K562 (cell line): ENCODE measurements at regions not wholly inside any gene's neighbourhood (a gene's known extent, or its start where the extent isn't known, plus 50 kb on each side); places are given as distances from the start of the nearest gene placed in this dataset.

Experiments used
- ATAC-seq: fragments of 200-7000 bp; cut with Tn5 transposase; 3 replicates; pipeline ENCODE4 v1.9.1; 2020; ENCODE audit warnings: moderate library complexity
- BruUV-seq: library from RNA; stranded (reverse); fragments of 400-500 nt; replicated peaks from 2 replicates; lab custom pipeline; 2021; lab: Mats Ljungman, UMichigan
- CTCF ChIA-PET: fragments of 300-600 bp; formaldehyde crosslinking; extraction: SDS; loops from one replicate; lab custom pipeline; 2021; ENCODE audit warnings: low intra/inter-chr PET ratio; lab: Yijun Ruan, JAX
- POLR2A ChIA-PET: fragments of 300-600, 350-650 bp; sonication (Branson Sonifier 250); formaldehyde crosslinking; extraction: SDS; loops from one replicate; lab custom pipeline; 2021; ENCODE audit warnings: antibody characterized with exemption, inconsistent platforms; lab: Yijun Ruan, JAX
- DNase-seq, 4 experiments: peaks; one replicate each; pipeline versions ENCODE4 v3.0.0 to v3.0.0-alpha.2; 2011 to 2018; ENCODE audit warnings: low spot score in 3 of 4, mixed read lengths in 3 of 4; ENCODE audit errors: extremely low read depth in 1 of 4
- FAIRE-seq: peaks from 2 replicates; lab custom pipeline; 2011; peaks lifted over from hg19 to GRCh38; lab: Jason Lieb, UNC
- H2AFZ ChIP-seq: 2 replicates; pipeline ENCODE4 v1.6.0; 2011; ENCODE audit warnings: low read depth, low read length, control low read depth, inconsistent platforms
- H3K27ac ChIP-seq: fragments of 200-600 bp; 3 replicates; pipeline ENCODE4 v1.8.0; 2011; ENCODE audit warnings: low read depth, mild to moderate bottlenecking, control low read depth, inconsistent platforms, low read length, moderate library complexity, mixed read lengths; ENCODE audit errors: extremely low read depth
- H3K27me3 ChIP-seq, 2 experiments: fragments of 300-600 bp in 1 of 2; 2 replicates in 1 of 2; 3 replicates in 1 of 2; pipeline versions ENCODE4 v1.6.0 to v1.8.0; 2011; ENCODE audit warnings: inconsistent platforms in 2 of 2, low read length in 2 of 2, mild to moderate bottlenecking in 1 of 2, mixed read lengths in 1 of 2, moderate library complexity in 1 of 2; ENCODE audit not compliant: control insufficient read depth in 2 of 2, insufficient read depth in 2 of 2
- H3K36me3 ChIP-seq: fragments of 300-600 bp; 3 replicates; pipeline ENCODE4 v1.8.0; 2011; ENCODE audit warnings: mild to moderate bottlenecking, low read length, inconsistent platforms; ENCODE audit not compliant: control insufficient read depth, insufficient read depth
- H3K4me1 ChIP-seq, 2 experiments: fragments of 200-600 bp in 1 of 2; replicated peaks in 1 of 2; 2 replicates in 1 of 2; 3 replicates in 1 of 2; pipeline versions ENCODE4 v1.5.1 to v1.8.0; 2011; ENCODE audit warnings: inconsistent platforms in 2 of 2, low read length in 2 of 2, mild to moderate bottlenecking in 1 of 2, mixed read lengths in 1 of 2, moderate library complexity in 1 of 2; ENCODE audit not compliant: control insufficient read depth in 2 of 2, insufficient read depth in 2 of 2
- H3K4me2 ChIP-seq: 2 replicates; pipeline ENCODE4 v1.6.1; 2011; ENCODE audit warnings: low read length, control low read depth, inconsistent platforms, mixed read lengths; ENCODE audit not compliant: insufficient read depth
- H3K4me3 ChIP-seq: fragments of 200-600 bp; sonication (generic), shearing (Covaris generic); 2 replicates; pipeline ENCODE4 v1.5.1; 2016; ENCODE audit warnings: control low read depth, inconsistent platforms
- H3K79me2 ChIP-seq: fragments of 200-600 bp; 3 replicates; pipeline ENCODE4 v1.8.0; 2011; ENCODE audit warnings: low read length, inconsistent platforms; ENCODE audit not compliant: control insufficient read depth, insufficient read depth
- H3K9ac ChIP-seq, 2 experiments: 2 replicates each; pipeline versions ENCODE4 v1.6.0 to v1.6.1; 2011; ENCODE audit warnings: low read depth in 2 of 2, low read length in 2 of 2, control low read depth in 1 of 2, inconsistent platforms in 1 of 2, mild to moderate bottlenecking in 1 of 2, mixed read lengths in 1 of 2; ENCODE audit not compliant: insufficient read depth in 1 of 2
- H3K9me1 ChIP-seq: one replicate; pipeline ENCODE4 v1.6.0; 2011; ENCODE audit warnings: inconsistent platforms, mild to moderate bottlenecking, low read length, moderate library complexity; ENCODE audit not compliant: control insufficient read depth, insufficient read depth
- H3K9me3 ChIP-seq: replicated peaks from 2 replicates; pipeline ENCODE4 v1.5.1; 2011; ENCODE audit warnings: low read depth, low read length, inconsistent platforms; ENCODE audit not compliant: control insufficient read depth, insufficient read depth
- H4K20me1 ChIP-seq: replicated peaks from 2 replicates; pipeline ENCODE4 v1.6.1; 2011; ENCODE audit warnings: low read length, inconsistent platforms, mixed read lengths; ENCODE audit not compliant: control insufficient read depth, insufficient read depth
- CHD4 ChIP-seq: fragments of 200-600 bp; sonication (generic); IDR thresholded peaks from 3 replicates; pipeline ENCODE4 v1.6.1; 2012; ENCODE audit warnings: low read depth, mild to moderate bottlenecking, mixed read lengths, low read length, inconsistent platforms; ENCODE audit not compliant: insufficient read depth, insufficient replicate concordance, poor library complexity, severe bottlenecking
- HOMEZ ChIP-seq: fragments of 250-450 bp; sonication (Bioruptor Pico); IDR thresholded peaks from 2 replicates; pipeline ENCODE4 v1.4.0; 2020; ENCODE audit warnings: mild to moderate bottlenecking, moderate library complexity
- KAT7 ChIP-seq: sonication (generic); formaldehyde crosslinking; IDR thresholded peaks from 2 replicates; pipeline ENCODE4 v1.8.0; 2022; ENCODE audit warnings: missing genetic modification reagents, mild to moderate bottlenecking, borderline replicate concordance
- LEF1 ChIP-seq: fragments of 450-650 bp; IDR thresholded peaks from 2 replicates; pipeline ENCODE4 v1.6.1; 2016; ENCODE audit warnings: mild to moderate bottlenecking
- MCM7 ChIP-seq, 2 experiments: fragments of 450-650 bp; IDR thresholded peaks; 2 replicates each; pipeline ENCODE4 v1.6.1; 2016 to 2018
- MGA ChIP-seq: fragments of 450-650 bp; IDR thresholded peaks from 2 replicates; pipeline ENCODE4 v1.6.1; 2016; ENCODE audit warnings: mild to moderate bottlenecking, moderate library complexity
- NCOA2 ChIP-seq, 2 experiments: fragments of 450-650 bp; IDR thresholded peaks; 2 replicates each; pipeline ENCODE4 v1.6.1; 2018; ENCODE audit warnings: mild to moderate bottlenecking in 2 of 2, moderate library complexity in 1 of 2; ENCODE audit not compliant: partially characterized antibody in 2 of 2
- NFE2 ChIP-seq: IDR thresholded peaks from 2 replicates; pipeline ENCODE4 v1.6.1; 2014; ENCODE audit warnings: antibody characterized with exemption, low read depth
- PHF21A ChIP-seq: fragments of 450-650 bp; IDR thresholded peaks from 2 replicates; pipeline ENCODE4 v1.6.1; 2017; ENCODE audit warnings: low read depth, borderline replicate concordance
- ZC3H4 ChIP-seq: sonication (generic); formaldehyde crosslinking; IDR thresholded peaks from 2 replicates; pipeline ENCODE4 v1.9.0; 2021; ENCODE audit warnings: missing genetic modification reagents, borderline replicate concordance
- ZNF274 ChIP-seq: IDR thresholded peaks from 2 replicates; pipeline ENCODE4 v1.6.1; 2011; ENCODE audit warnings: low read depth, mild to moderate bottlenecking, low read length, moderate library complexity, borderline replicate concordance
- WGBS: fragments of 100-300 bp; shearing (Covaris generic); methylation state at CpG from one replicate; pipeline ENCODE4 v1.1.6; 2016; ENCODE audit warnings: low coverage, mixed read lengths; ENCODE audit not compliant: insufficient coverage; ENCODE audit errors: missing lambda C conversion rate; 5-methylcytosine and 5-hydroxymethylcytosine counted together
- in situ Hi-C: fragments of 300-500 bp; cut with MboI; formaldehyde crosslinking; loops from 4 replicates; pipeline ENCODE4 v1.15.0; 2018; ENCODE audit warnings: inconsistent platforms, mixed read lengths
- intact Hi-C: fragments of 100-400 bp; cut with micrococcal nuclease; formaldehyde crosslinking; loops from 2 replicates; pipeline ENCODE4 v1.14.2; 2022

GRCh38 chr10:117729156-117729555 is 186.6 kb downstream of the EMX2 start:
- H3K4me1 ChIP-seq, result no peaks in the 10 kb centered on the region
- H3K4me2 ChIP-seq, result no peak overlapping the region
- 0% methylated on average over 4 of the region's 4 CpGs for WGBS
- DNase-seq, result no peak
- H3K4me3 ChIP-seq, result no peak overlapping the region
- H3K79me2 ChIP-seq, result no peaks in the 10 kb centered on the region
- H3K9ac ChIP-seq, result no peak overlapping the region
- H2AFZ ChIP-seq, result no peak overlapping the region
- in situ Hi-C loops (no loop called here), intact Hi-C loops (no loop called here)
- ATAC-seq, result no peak
- FAIRE-seq, result no peak
- H3K9me3 ChIP-seq, result no peaks in the 10 kb centered on the region
- H3K9me1 ChIP-seq, result no peaks in the 10 kb centered on the region
- H4K20me1 ChIP-seq, result no peaks in the 10 kb centered on the region
- no TSS peak for BruUV-seq
- ChIA-PET POLR2A (no interaction called here), CTCF (no interaction called here)
- no peak overlapping the region for H3K27ac ChIP-seq
- H3K36me3 ChIP-seq, result no peaks in the 10 kb centered on the region
- peaks cover 0 to 11% of the 10 kb centered on the region in 2 experiments; a peak in 3 of 5 replicates for H3K27me3 ChIP-seq
- TF ChIP-seq CHD4 (no peak), MCM7 (IDR thresholded peaks at IDR 0.05) (no peak), MGA (no peak), NFE2 (no peak), ZC3H4 (CRISPR knock-in tag) (no peak), LEF1 (no peak), KAT7 (CRISPR knock-in tag) (no peak), ZNF274 (no peak), NCOA2 (IDR thresholded peaks at IDR 0.05; ENCODE audit: partially characterized antibody in 2 of 2) (no peak), HOMEZ (CRISPR knock-in tag) (no peak), PHF21A (no peak)
